ENCODE measurements at regions not wholly inside any gene's neighbourhood (a gene's known extent, or its start where the extent isn't known, plus 50 kb on each side); places are given as distances from the start of the nearest gene placed in this dataset.

DNA sequence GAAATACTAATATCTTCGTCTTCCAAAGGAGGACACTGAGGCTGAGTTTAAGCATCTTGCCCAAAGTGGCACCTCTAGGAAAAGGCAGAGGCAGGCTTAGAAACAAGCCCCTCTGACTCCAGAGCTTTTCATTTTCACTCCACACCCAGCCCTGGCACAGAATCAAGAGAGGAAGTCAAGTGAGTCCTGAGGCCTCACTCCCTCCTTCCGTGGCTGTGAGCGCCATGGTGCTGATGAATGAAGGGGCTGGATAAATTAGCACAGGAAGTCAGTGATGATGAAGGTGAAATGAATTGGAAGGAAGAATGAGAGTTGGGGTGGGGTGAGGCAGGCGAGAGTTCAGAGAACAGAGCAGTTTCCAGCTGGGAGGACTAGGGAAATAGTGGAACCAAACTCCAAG, 179.3 kb downstream of the TMEM132E start:
- Histone ChIP-seq H3K4me3 (ENCODE audit: low read length) (no peak overlapping the region), H3K27ac (ENCODE audit: low read length) (no peak overlapping the region), H3K27me3 (ENCODE audit: control insufficient read depth, insufficient read depth) (no peaks in the 10 kb centered on the region), H3K4me1 (ENCODE audit: control insufficient read depth, insufficient read depth, low read length) (no peaks in the 10 kb centered on the region), H3K9me3 (ENCODE audit: control insufficient read depth, low read length) (no peaks in the 10 kb centered on the region)
- intact Hi-C loops (cut with DNase I), result no loop called here
- 49% methylated on average over 4 of the region's 4 CpGs for WGBS
- DNase-seq (no peak), ATAC-seq (no peak)

DNA sequence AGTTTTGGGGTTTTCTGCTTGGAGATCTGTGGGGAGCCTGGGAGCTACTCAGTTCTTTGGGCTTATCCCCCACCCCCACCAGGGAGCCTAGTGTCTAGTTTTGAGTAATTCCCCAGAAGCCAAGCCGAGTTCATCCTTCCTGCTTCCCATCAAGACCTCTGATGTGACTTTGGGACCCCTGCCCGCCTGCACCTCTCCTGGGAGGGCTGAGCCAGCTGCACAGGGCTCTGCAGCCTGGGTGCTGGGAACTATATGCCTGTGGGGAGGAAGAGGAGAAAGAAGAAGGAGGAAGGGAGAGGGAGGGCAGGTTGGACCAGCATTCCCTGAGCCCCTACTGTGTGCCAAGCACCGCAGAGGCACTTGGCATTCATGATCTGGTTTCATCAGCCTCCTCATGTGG, 178.9 kb downstream of the TMEM132E start:
- Histone ChIP-seq H3K4me3 (ENCODE audit: low read length) (no peak overlapping the region), H3K27ac (ENCODE audit: low read length) (no peak overlapping the region), H3K9me3 (ENCODE audit: control insufficient read depth, low read length) (no peaks in the 10 kb centered on the region), H3K27me3 (ENCODE audit: control insufficient read depth, insufficient read depth) (no peaks in the 10 kb centered on the region), H3K4me1 (ENCODE audit: control insufficient read depth, insufficient read depth, low read length) (no peaks in the 10 kb centered on the region)
- 60% methylated on average over 3 of the region's 3 CpGs for WGBS
- intact Hi-C loops (cut with DNase I), result no loop called here
- no peak for ATAC-seq
- DNase-seq, result no peak

DNA sequence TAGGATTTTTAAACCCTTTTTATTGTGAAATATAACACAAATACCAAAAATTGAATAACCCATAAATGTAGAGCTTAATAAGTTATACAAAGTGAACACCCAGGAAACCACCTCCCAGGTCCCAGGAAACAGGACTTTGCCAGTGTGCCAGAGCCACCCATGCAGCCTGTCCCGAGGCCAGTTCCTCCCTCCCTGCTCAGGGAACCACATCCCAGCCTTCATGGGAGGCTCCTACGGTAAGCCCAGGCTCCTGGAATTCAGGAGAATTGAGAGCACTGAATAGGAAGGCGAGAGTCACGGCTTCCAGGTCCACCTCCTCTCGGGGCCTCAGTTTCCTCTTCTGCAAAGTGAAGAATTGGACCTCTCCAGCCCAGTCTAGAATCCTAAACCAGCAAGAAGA, 178.2 kb downstream of the TMEM132E start:
- H3K4me3 ChIP-seq (ENCODE audit: low read length), result no peak overlapping the region
- H3K27ac ChIP-seq (ENCODE audit: low read length), result no peak overlapping the region
- 73% methylated on average over 5 of the region's 5 CpGs for WGBS
- no peaks in the 10 kb centered on the region for H3K9me3 ChIP-seq (ENCODE audit: control insufficient read depth, low read length)
- DNase-seq (no peak), ATAC-seq (no peak)
- no peaks in the 10 kb centered on the region for H3K27me3 ChIP-seq (ENCODE audit: control insufficient read depth, insufficient read depth)
- H3K4me1 ChIP-seq (ENCODE audit: control insufficient read depth, insufficient read depth, low read length), result no peaks in the 10 kb centered on the region
- intact Hi-C loops (cut with DNase I), result no loop called here

DNA sequence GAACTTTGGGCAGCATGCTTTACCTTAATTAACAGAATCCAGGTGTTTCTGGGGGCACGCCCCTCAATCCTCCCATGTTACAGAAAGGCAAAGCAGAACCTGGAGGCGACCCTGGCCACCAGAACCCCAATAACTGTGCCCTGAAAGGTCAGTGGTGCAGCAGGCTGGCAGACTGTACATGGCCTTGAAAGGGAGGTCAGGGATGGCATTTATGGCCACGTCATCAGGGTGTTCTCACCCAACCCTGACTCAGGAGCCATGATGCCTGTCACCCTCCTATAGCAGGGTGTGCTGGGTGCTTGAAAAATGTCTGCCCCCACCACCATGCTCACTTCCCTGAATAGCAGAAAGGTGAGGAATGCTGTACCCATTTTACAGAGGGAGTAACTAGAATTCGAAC, 177.7 kb downstream of the TMEM132E start:
- Histone ChIP-seq H3K9me3 (ENCODE audit: control insufficient read depth, low read length) (no peaks in the 10 kb centered on the region), H3K4me1 (ENCODE audit: control insufficient read depth, insufficient read depth, low read length) (no peaks in the 10 kb centered on the region), H3K4me3 (ENCODE audit: low read length) (no peak overlapping the region), H3K27ac (ENCODE audit: low read length) (no peak overlapping the region), H3K27me3 (ENCODE audit: control insufficient read depth, insufficient read depth) (no peaks in the 10 kb centered on the region)
- WGBS, result 83% methylated on average over 4 of the region's 4 CpGs
- intact Hi-C loops (cut with DNase I), result no loop called here
- ATAC-seq (no peak), DNase-seq (no peak)

DNA sequence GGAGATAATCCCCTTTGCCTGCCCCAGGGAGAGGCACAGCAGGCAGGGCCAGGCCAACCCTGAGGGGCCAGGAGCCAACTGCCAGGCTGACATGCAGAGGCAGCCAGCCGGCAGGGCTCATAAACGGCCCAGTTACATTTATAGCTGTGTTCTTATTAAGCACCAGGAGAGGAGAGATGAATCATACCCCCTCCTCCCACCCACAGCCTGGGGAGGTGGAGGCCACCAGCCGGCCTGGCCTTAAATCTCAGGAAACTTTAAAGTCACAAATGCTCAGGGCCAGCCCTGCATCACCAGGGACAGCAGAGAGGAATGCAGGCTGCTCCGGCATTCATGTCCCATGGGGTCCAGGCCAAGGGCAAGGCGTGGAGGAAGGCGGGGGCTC, 177.2 kb downstream of the TMEM132E start:
- no peak for DNase-seq
- intact Hi-C loops (cut with DNase I), result no loop called here
- Histone ChIP-seq H3K9me3 (ENCODE audit: control insufficient read depth, low read length) (no peaks in the 10 kb centered on the region), H3K27me3 (ENCODE audit: control insufficient read depth, insufficient read depth) (no peaks in the 10 kb centered on the region), H3K27ac (ENCODE audit: low read length) (no peak overlapping the region), H3K4me1 (ENCODE audit: control insufficient read depth, insufficient read depth, low read length) (no peaks in the 10 kb centered on the region), H3K4me3 (ENCODE audit: low read length) (no peak overlapping the region)
- 30% methylated on average over 6 of the region's 6 CpGs for WGBS
- ATAC-seq, result no peak

DNA sequence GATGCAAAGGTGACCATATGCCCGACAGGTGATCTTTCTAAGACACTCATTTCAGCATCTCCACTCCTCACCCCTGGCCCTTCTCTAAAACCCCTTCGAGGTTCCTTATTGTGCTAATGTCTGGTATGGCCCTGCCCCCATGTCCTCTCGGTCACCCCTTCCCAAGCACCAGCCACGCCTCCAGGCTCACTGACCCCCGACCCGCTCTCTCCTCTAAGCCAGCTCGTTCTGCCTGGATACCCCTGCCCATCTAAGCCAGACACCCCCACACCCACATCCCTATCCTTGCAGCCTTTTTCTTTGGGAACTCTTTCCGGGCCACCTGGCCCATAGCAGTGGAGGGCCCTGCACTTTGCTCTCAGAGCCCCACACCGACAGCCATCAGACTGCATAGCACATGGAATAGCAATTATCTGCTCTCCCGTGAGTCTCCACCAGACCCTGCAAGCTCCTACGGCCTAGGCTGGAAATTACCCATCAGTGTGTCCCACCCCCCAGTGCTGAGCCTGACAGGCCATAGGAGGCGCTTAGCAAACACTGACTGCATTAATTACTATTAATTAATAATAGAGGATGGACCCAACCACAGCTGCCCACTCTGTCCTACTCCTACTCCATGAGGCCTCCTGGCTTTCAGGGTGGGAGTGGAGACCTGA, 176.7 kb downstream of the TMEM132E start:
- intact Hi-C loops (cut with DNase I), result no loop called here
- Histone ChIP-seq H3K27me3 (ENCODE audit: control insufficient read depth, insufficient read depth) (no peaks in the 10 kb centered on the region), H3K27ac (ENCODE audit: low read length) (no peak overlapping the region), H3K9me3 (ENCODE audit: control insufficient read depth, low read length) (no peaks in the 10 kb centered on the region), H3K4me1 (ENCODE audit: control insufficient read depth, insufficient read depth, low read length) (no peaks in the 10 kb centered on the region), H3K4me3 (ENCODE audit: low read length) (no peak overlapping the region)
- WGBS, result 60% methylated on average over 12 of the region's 12 CpGs
- no peak for DNase-seq
- no peak for ATAC-seq

DNA sequence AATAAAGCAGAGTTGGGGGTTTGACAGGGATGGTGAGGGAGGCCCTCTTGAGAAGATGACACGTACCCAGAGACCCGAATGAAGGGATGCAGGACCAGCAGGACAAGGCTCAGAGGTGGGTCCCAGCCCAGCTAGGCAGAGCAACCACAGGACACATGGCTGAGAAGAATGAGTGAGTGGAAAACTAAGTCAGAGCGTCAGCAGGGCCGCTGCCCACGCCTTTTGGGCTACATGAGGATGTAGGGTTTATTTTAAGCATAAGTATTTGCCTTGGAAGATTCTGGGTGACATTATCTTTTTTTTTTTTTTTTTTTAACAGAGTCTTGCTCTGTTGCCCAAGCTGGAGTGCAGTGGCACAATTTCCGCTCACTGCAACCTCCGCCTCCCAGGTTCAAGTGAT, 176.0 kb downstream of the TMEM132E start:
- Histone ChIP-seq H3K4me1 (ENCODE audit: control insufficient read depth, insufficient read depth, low read length) (no peaks in the 10 kb centered on the region), H3K27me3 (ENCODE audit: control insufficient read depth, insufficient read depth) (no peaks in the 10 kb centered on the region), H3K4me3 (ENCODE audit: low read length) (no peak overlapping the region), H3K9me3 (ENCODE audit: control insufficient read depth, low read length) (no peaks in the 10 kb centered on the region), H3K27ac (ENCODE audit: low read length) (no peak overlapping the region)
- intact Hi-C loops (cut with DNase I), result no loop called here
- 83% methylated on average over 7 of the region's 7 CpGs for WGBS
- ATAC-seq (no peak), DNase-seq (no peak)

DNA sequence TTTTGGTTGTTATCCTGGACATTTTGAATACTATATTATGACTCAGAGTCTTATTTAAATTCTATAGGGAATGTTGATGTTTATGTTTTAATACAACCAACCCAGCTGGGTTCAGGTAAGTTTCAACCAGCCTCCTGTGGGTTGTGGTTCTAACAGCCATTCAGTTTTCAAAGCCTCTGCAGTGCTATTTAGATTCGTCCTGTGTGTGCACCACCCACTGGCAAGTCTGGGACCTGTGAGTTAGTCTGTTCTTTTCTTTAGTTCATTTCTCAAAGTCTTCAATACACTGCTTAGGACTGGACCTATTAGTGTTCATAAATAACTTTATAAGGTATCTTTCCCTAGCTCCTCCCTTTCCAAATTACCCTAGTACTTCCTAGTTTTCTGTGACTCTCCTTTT, 170.6 kb downstream of the TMEM132E start:
- WGBS, result 35% methylated on average over 1 of the region's 1 CpG

DNA sequence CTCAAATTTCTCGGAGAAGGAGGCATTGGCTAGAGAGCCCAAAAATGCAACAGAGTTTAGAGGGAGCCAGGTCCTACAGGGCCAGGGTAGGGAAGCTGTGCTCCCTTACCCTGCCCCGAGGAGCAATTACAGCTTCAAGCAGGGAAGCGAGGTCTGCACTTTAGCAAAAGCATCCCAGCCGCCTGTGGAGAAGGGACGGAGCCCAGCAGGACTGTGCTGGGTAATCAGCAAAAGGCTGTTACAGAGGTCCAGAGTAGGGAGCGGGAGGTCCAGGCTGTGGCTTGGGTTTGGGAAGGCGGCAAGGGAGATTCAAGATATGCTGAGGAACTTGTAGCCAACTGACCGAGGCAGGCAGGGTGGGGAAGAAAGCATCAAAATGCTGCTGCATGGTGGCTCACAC, 162.6 kb downstream of the TMEM132E start:
- WGBS, result 32% methylated on average over 8 of the region's 8 CpGs
- no peaks in the 10 kb centered on the region for H3K4me1 ChIP-seq (ENCODE audit: control insufficient read depth, insufficient read depth, low read length)
- H3K4me3 ChIP-seq (ENCODE audit: low read length), result no peak overlapping the region
- no peaks in the 10 kb centered on the region for H3K27me3 ChIP-seq (ENCODE audit: control insufficient read depth, insufficient read depth)
- no peaks in the 10 kb centered on the region for H3K9me3 ChIP-seq (ENCODE audit: control insufficient read depth, low read length)
- no peak for DNase-seq
- intact Hi-C loops (cut with DNase I), result no loop called here
- ATAC-seq, result no peak
- H3K27ac ChIP-seq (ENCODE audit: low read length), result no peak overlapping the region

More for the DNA sequence above, 170.6 kb downstream of the TMEM132E start:
- ATAC-seq (no peak), DNase-seq (no peak)
- no peak overlapping the region for H3K4me3 ChIP-seq (ENCODE audit: low read length)
- H3K27ac ChIP-seq (ENCODE audit: low read length), result no peak overlapping the region
- H3K9me3 ChIP-seq (ENCODE audit: control insufficient read depth, low read length), result no peaks in the 10 kb centered on the region
- H3K4me1 ChIP-seq (ENCODE audit: control insufficient read depth, insufficient read depth, low read length), result no peaks in the 10 kb centered on the region
- H3K27me3 ChIP-seq (ENCODE audit: control insufficient read depth, insufficient read depth), result no peaks in the 10 kb centered on the region
- intact Hi-C loops (cut with DNase I), result no loop called here

DNA sequence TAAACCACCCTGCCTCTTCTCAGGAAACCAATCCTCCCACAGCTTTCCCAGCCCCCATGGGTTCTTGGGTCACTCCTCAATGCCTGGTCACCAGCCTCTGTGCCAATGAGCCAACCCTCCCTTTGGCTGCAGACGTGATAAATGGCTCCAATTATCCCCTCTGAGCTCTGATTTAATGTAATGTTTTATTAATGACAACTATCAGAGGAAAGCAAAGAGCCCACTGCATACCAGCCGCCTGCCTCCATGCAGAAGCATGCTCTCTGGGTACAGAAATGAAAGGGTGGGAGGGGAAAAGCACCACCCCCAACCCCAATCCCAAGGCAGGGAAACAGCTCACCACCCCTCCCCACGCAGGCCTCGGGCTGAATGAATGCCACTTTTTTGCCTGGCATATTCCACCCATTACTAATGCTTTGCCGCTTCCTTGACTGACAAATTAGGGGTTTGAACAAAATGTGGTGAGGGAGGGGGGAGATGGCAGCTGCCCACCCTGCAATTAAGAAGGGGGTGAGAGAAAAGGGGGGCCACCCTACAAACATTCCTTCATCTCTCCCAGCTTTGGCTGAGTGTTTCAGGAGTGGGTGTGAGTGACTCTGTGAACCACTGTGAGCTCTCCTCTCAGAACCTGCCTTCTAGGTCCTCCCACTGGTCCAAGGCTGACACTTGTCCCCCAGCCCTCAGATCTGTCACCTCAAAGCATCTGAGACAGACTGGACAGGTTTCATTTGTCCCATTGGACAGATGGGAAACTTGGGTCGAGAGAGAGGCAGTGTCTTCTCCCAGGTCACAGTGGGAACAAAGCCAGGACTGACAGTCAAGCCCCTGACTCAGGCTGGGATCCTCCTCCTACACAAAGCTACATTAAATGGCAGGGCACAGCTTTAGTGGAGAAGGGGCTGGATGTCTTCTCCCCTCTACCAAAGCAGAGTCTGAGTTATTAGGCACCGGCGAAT, 161.5 kb downstream of the TMEM132E start:
- 65% methylated on average over 8 of the region's 8 CpGs for WGBS
- intact Hi-C loops (cut with DNase I), result no loop called here
- no peak for DNase-seq
- no peaks in the 10 kb centered on the region for H3K9me3 ChIP-seq (ENCODE audit: control insufficient read depth, low read length)
- no peak overlapping the region for H3K4me3 ChIP-seq (ENCODE audit: low read length)
- H3K27me3 ChIP-seq (ENCODE audit: control insufficient read depth, insufficient read depth), result no peaks in the 10 kb centered on the region
- no peak overlapping the region for H3K27ac ChIP-seq (ENCODE audit: low read length)
- H3K4me1 ChIP-seq (ENCODE audit: control insufficient read depth, insufficient read depth, low read length), result no peaks in the 10 kb centered on the region
- ATAC-seq, result no peak

DNA sequence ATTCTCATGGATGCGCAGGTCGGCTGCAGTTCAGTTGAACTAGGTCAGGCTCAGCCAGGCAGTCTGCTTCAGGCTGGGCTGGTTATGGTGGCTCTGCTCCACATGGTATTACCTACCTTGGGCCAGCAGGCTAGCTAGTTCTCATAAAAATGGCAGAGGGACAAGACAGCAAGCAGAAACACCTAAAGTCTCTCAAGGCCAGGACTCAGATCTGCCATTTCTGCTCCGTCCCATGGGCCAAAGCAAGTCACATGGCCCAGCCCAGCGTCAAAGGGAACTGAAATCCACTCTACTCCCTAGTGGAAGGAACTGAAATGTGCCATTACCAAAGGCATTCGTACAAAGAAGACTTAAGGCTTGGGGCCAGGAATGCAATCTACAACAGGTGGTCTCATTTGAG, 160.0 kb downstream of the TMEM132E start:
- DNase-seq, result no peak
- Histone ChIP-seq H3K4me3 (ENCODE audit: low read length) (no peak overlapping the region), H3K4me1 (ENCODE audit: control insufficient read depth, insufficient read depth, low read length) (no peaks in the 10 kb centered on the region), H3K9me3 (ENCODE audit: control insufficient read depth, low read length) (no peaks in the 10 kb centered on the region), H3K27ac (ENCODE audit: low read length) (no peak overlapping the region), H3K27me3 (ENCODE audit: control insufficient read depth, insufficient read depth) (no peaks in the 10 kb centered on the region)
- intact Hi-C loops (cut with DNase I), result no loop called here
- ATAC-seq, result no peak
- WGBS, result 67% methylated on average over 5 of the region's 5 CpGs

All from right cardiac atrium (tissue), 5 donors.